ENCODE measurements at regions not wholly inside any gene's neighbourhood (a gene's known extent, or its start where the extent isn't known, plus 50 kb on each side); places are given as distances from the start of the nearest gene placed in this dataset.

- TF ChIP-seq CTBP1 (IDR thresholded peaks at IDR 0.05; ENCODE audit: borderline replicate concordance) (no peak), FOXM1 (IDR thresholded peaks at IDR 0.05; ENCODE audit: borderline replicate concordance) (no peak), SP1 (IDR thresholded peaks at IDR 0.05) (no peak), ELF4 (IDR thresholded peaks at IDR 0.05) (no peak), ARNT (IDR thresholded peaks at IDR 0.05) (no peak), LEF1 (IDR thresholded peaks at IDR 0.05; ENCODE audit: borderline replicate concordance) (no peak), HDGF (IDR thresholded peaks at IDR 0.05; ENCODE audit: borderline replicate concordance) (no peak), ZNF384 (IDR thresholded peaks at IDR 0.05) (no peak)
- DNase-seq (ENCODE audit: extremely low spot score): no peak
- CTCF ChIA-PET: interaction anchor here (0.6 kb wide), 1 partner anchor 107 kb away, joined by 3 read pairs; no protein-coding TSS in a partner anchor
- POLR2A ChIA-PET: no interaction called here
Observed at GRCh38 chr10:75288140-75288711, 52.5 kb upstream of the COMTD1 start.

GRCh38 chr10:75287697-75288096, 51.9 kb upstream of the COMTD1 start:
- POLR2A ChIA-PET: no interaction called here
- no peak for TF ChIP-seq SUZ12 (IDR thresholded peaks at IDR 0.05)
- no peak for TF ChIP-seq L3MBTL2 (conservative IDR thresholded peaks at IDR 0.05)
- TF ChIP-seq, protein P1, sequence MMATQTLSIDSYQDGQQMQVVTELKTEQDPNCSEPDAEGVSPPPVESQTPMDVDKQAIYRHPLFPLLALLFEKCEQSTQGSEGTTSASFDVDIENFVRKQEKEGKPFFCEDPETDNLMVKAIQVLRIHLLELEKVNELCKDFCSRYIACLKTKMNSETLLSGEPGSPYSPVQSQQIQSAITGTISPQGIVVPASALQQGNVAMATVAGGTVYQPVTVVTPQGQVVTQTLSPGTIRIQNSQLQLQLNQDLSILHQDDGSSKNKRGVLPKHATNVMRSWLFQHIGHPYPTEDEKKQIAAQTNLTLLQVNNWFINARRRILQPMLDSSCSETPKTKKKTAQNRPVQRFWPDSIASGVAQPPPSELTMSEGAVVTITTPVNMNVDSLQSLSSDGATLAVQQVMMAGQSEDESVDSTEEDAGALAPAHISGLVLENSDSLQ (IDR thresholded peaks at IDR 0.05): no peak
- no peak for TF ChIP-seq BHLHE40 (IDR thresholded peaks at IDR 0.05; ENCODE audit: borderline replicate concordance)
- TF ChIP-seq TARDBP (IDR thresholded peaks at IDR 0.05): no peak
- no peak for TF ChIP-seq NFRKB (IDR thresholded peaks at IDR 0.05)
- TF ChIP-seq FOXM1 (IDR thresholded peaks at IDR 0.05; ENCODE audit: borderline replicate concordance): no peak
- TF ChIP-seq FOXA1 (IDR thresholded peaks at IDR 0.05): no peak
- no peak for TF ChIP-seq ARNT (IDR thresholded peaks at IDR 0.05)
- TF ChIP-seq HDGF (IDR thresholded peaks at IDR 0.05; ENCODE audit: borderline replicate concordance): no peak
- TF ChIP-seq SP1 (IDR thresholded peaks at IDR 0.05): no peak
- TF ChIP-seq FOXK2 (IDR thresholded peaks at IDR 0.05): no peak
- no peak for TF ChIP-seq LEF1 (IDR thresholded peaks at IDR 0.05; ENCODE audit: borderline replicate concordance)
- no peak for TF ChIP-seq ZNF384 (IDR thresholded peaks at IDR 0.05)
- TF ChIP-seq CTBP1 (IDR thresholded peaks at IDR 0.05; ENCODE audit: borderline replicate concordance): no peak
- CTCF ChIA-PET: interaction anchor here (0.6 kb wide), 1 partner anchor 107 kb away, joined by 3 read pairs; no protein-coding TSS in a partner anchor
- DNase-seq (ENCODE audit: extremely low spot score): no peak

DNA sequence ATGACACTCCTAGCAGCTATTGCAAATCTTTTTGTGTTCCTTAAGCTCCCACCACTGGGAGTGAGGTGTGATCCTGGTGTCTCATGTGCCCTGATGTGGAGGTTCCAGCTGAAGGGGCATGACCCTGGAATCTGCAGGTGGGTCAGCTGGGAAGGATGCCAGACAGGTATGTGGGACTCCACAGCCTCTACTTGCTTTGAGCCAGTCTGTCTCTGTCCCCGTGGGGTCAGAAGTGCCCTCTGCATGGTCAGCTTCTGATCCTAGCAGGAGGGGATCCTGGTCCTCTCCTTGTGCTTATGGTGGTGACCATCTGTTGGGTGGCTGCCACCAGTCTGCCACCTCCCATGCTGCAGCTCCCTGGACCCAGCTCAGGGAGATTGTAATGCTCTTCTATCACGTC, 51.1 kb upstream of the COMTD1 start:
- no peak for DNase-seq (ENCODE audit: extremely low spot score)
- TF ChIP-seq TARDBP (IDR thresholded peaks at IDR 0.05) (no peak), LEF1 (IDR thresholded peaks at IDR 0.05; ENCODE audit: borderline replicate concordance) (no peak), SP1 (IDR thresholded peaks at IDR 0.05) (no peak), SUZ12 (IDR thresholded peaks at IDR 0.05) (no peak), FOXK2 (IDR thresholded peaks at IDR 0.05) (no peak)
- TF ChIP-seq, protein P1 (IDR thresholded peaks at IDR 0.05): no peak
- ChIA-PET POLR2A (no interaction called here), CTCF (no interaction called here)
